ENCODE measurements at regions not wholly inside any gene's neighbourhood (a gene's known extent, or its start where the extent isn't known, plus 50 kb on each side); places are given as distances from the start of the nearest gene placed in this dataset.

- TF ChIP-seq CEBPB (IDR thresholded peaks at IDR 0.05; ENCODE audit: low read depth, low read length) (0 out of 2 replicates have a peak, but pooled peaks have one; percentile 10), FOS (IDR thresholded peaks at IDR 0.05; ENCODE audit: low read depth, low read length) (no peak)
- no peak overlapping the region for H3K4me2 ChIP-seq (ENCODE audit: low read depth, low read length)
- H3K14ac ChIP-seq (replicated peaks; ENCODE audit: low read depth, low read length), result no peak overlapping the region
- H3K18ac ChIP-seq (ENCODE audit: low read depth, low read length), result no peak overlapping the region
- H3K9me1 ChIP-seq (ENCODE audit: insufficient read depth, low read length), result no peaks in the 10 kb centered on the region
- DNase-seq (no peak), ATAC-seq (ENCODE audit: low read depth) (no peak)
- H3K27me3 ChIP-seq (ENCODE audit: control insufficient read depth, insufficient read depth, low read length), result peaks cover 3% of the 10 kb centered on the region
- no peak overlapping the region for H2BK120ac ChIP-seq (ENCODE audit: low read depth, low read length)
- H3K4me1 ChIP-seq (ENCODE audit: control insufficient read depth, insufficient read depth, low read length), result no peaks in the 10 kb centered on the region
- dilution Hi-C loops (cut with HindIII; ENCODE audit: low sequenced_read_pairs, unreplicated experiment) (no loop called here), intact Hi-C loops (cut with micrococcal nuclease) (no loop called here), in situ Hi-C loops (cut with MboI; ENCODE audit: low sequenced_read_pairs) (no loop called here)
- no peak overlapping the region for H3K56ac ChIP-seq (ENCODE audit: extremely low read depth, insufficient read depth, low read length)
- H3K4me3 ChIP-seq (ENCODE audit: insufficient read depth, low read depth, low read length), result no peak overlapping the region
- H4K20me1 ChIP-seq (ENCODE audit: insufficient read depth, low read length), result no peaks in the 10 kb centered on the region
- no peak overlapping the region for H2AK9ac ChIP-seq (replicated peaks; ENCODE audit: low read depth, low read length, poor library complexity)
- H3K36me3 ChIP-seq (ENCODE audit: control insufficient read depth, insufficient read depth, low read length), result no peaks in the 10 kb centered on the region
- no peak overlapping the region for H2AK5ac ChIP-seq (ENCODE audit: low read depth, low read length)
- no peak overlapping the region for H4K8ac ChIP-seq (ENCODE audit: low read depth in 2 of 2, low read length in 2 of 2)
- no TSS peak for BruUV-seq (replicated peaks)
- H4K91ac ChIP-seq (ENCODE audit: insufficient read depth, low read depth, low read length), result no peak overlapping the region
- H3K9ac ChIP-seq (ENCODE audit: low read depth, low read length), result no peak overlapping the region
- no peak overlapping the region for H3K23ac ChIP-seq (ENCODE audit: low read depth, low read length)
- no peak overlapping the region for H2BK5ac ChIP-seq (ENCODE audit: low read depth, low read length, poor library complexity, severe bottlenecking)
- H3K4ac ChIP-seq (ENCODE audit: low read depth, low read length), result no peak overlapping the region
- H3K79me1 ChIP-seq (ENCODE audit: low read depth in 1 of 2, low read length in 2 of 2), result no peaks in the 10 kb centered on the region
- H3K9me3 ChIP-seq (ENCODE audit: control insufficient read depth, insufficient read depth, low read length), result 0 out of 2 replicates have a peak, but pooled peaks cover 3% of the 10 kb centered on the region
- POLR2A ChIA-PET (ENCODE audit: unreplicated experiment), result no interaction called here
- no peak overlapping the region for H4K5ac ChIP-seq (ENCODE audit: low read depth, low read length)
- H2BK20ac ChIP-seq (ENCODE audit: low read depth, low read length), result no peak overlapping the region
- CTCF ChIA-PET, result no interaction called here
- WGBS, 2 experiments (ENCODE audit: extremely low coverage in 2 of 2, insufficient read length in 1 of 2), result no CpG with 5 or more reads among the region's 2 CpGs
- H3K27ac ChIP-seq (ENCODE audit: insufficient read depth, low read length), result no peak overlapping the region
- no peak overlapping the region for H2BK15ac ChIP-seq (ENCODE audit: low read depth, low read length)
- no peak overlapping the region for H2AFZ ChIP-seq (replicated peaks; ENCODE audit: low read length, poor library complexity)
Observed at GRCh38 chrX:46236411-46236810, 308.8 kb downstream of the ZNF674 start.

Data from IMR-90 (cell line).